ENCODE measurements at regions not wholly inside any gene's neighbourhood (a gene's known extent, or its start where the extent isn't known, plus 50 kb on each side); places are given as distances from the start of the nearest gene placed in this dataset.

DNA sequence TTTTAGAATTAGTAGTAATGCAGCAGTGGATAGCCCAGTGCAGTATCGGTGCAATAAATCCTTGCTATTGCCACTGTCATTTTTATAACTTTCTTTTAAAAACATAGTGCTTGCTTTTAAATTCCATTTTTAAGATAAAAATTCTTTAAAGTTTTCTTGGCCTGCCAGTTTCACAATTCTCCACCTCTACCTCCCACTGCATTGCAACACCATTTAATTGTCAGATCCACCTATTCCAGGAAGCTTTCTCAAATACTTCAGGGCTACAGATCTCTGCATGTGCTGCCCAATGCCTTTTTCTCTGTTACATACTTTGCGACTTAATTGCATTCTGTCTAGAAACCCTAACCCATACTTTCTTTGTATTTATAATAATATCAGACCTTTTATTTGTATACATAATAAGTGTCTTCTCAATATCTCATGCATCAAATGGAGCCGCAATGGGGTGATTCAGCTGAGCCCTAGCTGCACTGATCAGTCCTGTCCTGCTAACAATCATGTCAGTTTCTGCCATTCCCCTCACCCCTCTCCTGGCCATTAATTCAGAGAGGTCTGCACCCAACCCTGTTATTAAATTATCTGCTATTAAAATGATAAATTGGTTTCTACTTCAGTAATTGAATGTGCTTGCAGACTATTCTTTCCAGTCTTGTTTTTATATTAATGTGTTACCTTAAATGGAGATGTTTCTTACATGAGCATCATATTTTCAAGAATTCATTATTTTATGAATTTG lies 193.1 kb downstream of the SLIT2 start:
- Mint-ChIP-seq H3K27ac (ENCODE audit: unreplicated experiment) (no peak overlapping the region), H3K9me3 (no peaks in the 10 kb centered on the region), H3K4me3 (no peak overlapping the region), H3K27me3 (ENCODE audit: low read depth) (no peaks in the 10 kb centered on the region), H3K4me1 (peaks cover 22% of the 10 kb centered on the region), H3K36me3 (ENCODE audit: low read depth) (no peaks in the 10 kb centered on the region)
- TF ChIP-seq, protein P1, sequence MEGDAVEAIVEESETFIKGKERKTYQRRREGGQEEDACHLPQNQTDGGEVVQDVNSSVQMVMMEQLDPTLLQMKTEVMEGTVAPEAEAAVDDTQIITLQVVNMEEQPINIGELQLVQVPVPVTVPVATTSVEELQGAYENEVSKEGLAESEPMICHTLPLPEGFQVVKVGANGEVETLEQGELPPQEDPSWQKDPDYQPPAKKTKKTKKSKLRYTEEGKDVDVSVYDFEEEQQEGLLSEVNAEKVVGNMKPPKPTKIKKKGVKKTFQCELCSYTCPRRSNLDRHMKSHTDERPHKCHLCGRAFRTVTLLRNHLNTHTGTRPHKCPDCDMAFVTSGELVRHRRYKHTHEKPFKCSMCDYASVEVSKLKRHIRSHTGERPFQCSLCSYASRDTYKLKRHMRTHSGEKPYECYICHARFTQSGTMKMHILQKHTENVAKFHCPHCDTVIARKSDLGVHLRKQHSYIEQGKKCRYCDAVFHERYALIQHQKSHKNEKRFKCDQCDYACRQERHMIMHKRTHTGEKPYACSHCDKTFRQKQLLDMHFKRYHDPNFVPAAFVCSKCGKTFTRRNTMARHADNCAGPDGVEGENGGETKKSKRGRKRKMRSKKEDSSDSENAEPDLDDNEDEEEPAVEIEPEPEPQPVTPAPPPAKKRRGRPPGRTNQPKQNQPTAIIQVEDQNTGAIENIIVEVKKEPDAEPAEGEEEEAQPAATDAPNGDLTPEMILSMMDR (conservative IDR thresholded peaks at IDR 0.05) = no peak
- no peak for DNase-seq (ENCODE audit: low read depth, low spot score)

DNA sequence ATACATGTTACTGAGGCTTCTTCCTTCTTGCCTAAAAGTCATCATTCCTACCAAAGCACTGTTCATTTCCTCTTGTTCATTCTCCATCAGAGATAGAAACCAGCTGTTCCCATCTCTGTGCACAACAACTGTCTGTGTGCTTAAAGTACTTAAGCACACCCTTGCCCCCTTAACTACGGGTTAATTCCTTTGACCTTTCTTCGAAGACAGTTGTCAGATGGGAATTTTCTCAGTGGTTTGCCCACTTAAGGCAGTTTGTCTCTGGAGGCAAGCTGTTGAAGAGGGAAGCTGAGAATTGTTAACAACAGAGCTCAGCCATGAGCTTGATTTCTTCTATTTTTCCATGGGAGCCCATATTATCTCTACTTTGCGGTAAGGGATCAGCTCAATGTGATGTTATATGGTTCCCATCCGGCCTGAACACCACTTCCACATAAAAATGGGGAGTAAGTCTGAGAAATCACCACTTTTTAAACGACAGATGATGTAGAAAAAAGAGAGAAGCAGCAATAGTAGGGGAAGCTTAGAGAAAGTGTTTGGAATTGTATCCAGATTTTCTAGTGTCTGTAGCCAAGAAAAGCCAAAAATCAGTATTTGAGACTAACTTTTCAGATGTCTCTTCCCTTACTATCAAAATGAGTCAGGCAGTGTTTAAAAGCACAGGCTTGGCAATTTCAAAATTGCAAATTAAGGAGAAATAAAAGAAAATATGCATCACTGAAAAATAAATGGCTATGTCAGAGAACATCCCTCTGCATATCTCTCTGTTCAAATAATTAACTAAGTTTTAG lies 194.4 kb downstream of the SLIT2 start:
- no peak for DNase-seq (ENCODE audit: low read depth, low spot score)
- H3K4me3 Mint-ChIP-seq = no peak overlapping the region
- H3K4me1 Mint-ChIP-seq = peaks cover 22% of the 10 kb centered on the region
- no peaks in the 10 kb centered on the region for H3K27me3 Mint-ChIP-seq (ENCODE audit: low read depth)
- H3K36me3 Mint-ChIP-seq (ENCODE audit: low read depth) = no peaks in the 10 kb centered on the region
- peak overlapping the region; percentile 88 for H3K27ac Mint-ChIP-seq (ENCODE audit: unreplicated experiment)
- TF ChIP-seq, protein P1 (conservative IDR thresholded peaks at IDR 0.05) = no peak
- no peaks in the 10 kb centered on the region for H3K9me3 Mint-ChIP-seq

DNA sequence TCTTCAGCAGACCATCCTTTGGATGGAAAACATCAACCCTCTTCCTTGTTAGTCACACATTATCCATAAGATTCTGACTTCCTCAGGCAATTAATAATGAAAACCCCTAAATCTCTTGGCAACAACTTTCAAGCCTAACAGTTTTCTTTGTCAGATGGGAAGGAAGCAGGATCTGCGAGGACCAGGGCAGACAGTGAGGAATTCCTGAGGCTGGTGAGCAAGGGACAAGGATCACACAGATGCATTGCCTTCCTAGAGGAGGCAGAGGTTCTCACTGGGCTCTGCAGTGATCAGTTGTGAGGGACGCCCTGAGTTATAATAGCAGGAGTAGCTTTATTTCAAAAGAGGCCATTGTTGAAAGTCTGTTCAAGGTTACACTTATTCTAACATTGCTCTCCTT lies 195.4 kb downstream of the SLIT2 start:
- Mint-ChIP-seq H3K27ac (ENCODE audit: unreplicated experiment) (peak overlapping the region; percentile 8), H3K27me3 (ENCODE audit: low read depth) (no peaks in the 10 kb centered on the region), H3K36me3 (ENCODE audit: low read depth) (no peaks in the 10 kb centered on the region), H3K4me1 (peaks cover 28% of the 10 kb centered on the region), H3K4me3 (no peak overlapping the region), H3K9me3 (no peaks in the 10 kb centered on the region)
- no peak for DNase-seq (ENCODE audit: low read depth, low spot score)
- TF ChIP-seq, protein P1 (conservative IDR thresholded peaks at IDR 0.05) = no peak

DNA sequence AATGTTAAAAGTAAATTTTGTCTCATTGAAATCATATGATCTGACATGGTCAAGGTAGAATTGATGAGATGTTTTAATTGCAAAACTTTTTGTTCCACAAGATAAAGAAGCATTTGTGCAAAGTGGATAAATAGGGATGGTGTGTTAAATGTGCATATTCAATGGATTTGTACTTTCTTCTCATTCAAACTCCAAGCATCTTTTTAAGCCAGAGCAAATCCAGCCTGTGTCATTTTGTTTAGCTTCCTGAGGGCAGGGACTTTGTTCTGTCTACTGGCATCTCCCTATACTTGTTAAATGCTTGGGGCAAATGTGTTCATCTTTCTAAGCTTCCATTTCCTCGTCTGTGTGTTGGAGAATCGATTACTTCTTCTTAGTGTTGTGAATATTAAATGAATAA lies 200.3 kb downstream of the SLIT2 start:
- Mint-ChIP-seq H3K27ac (ENCODE audit: unreplicated experiment) (peak overlapping the region; percentile 85), H3K9me3 (no peaks in the 10 kb centered on the region), H3K4me1 (peaks cover 26% of the 10 kb centered on the region), H3K27me3 (ENCODE audit: low read depth) (no peaks in the 10 kb centered on the region), H3K36me3 (ENCODE audit: low read depth) (no peaks in the 10 kb centered on the region), H3K4me3 (no peak overlapping the region)
- TF ChIP-seq, protein P1 (conservative IDR thresholded peaks at IDR 0.05) = no peak
- no peak for DNase-seq (ENCODE audit: low read depth, low spot score)

DNA sequence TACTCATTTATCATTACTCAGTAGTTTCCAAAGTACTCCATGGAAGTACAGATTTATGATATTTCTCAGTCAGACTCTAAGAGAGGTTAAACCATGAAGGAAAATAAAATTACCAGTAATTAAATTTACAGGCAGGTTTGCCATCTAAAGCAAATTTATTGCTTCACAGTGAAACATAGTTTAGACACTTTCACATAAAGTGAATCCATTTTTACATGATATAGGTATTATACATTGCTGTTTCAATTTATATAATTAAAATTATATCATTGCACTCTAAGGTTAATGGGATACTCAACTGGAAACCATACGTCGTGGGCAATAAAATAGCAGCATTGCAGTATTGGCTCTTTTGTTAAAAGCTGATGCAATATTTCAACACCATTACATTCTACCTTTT lies 202.8 kb downstream of the SLIT2 start:
- no peak for DNase-seq (ENCODE audit: low read depth, low spot score)
- Mint-ChIP-seq H3K4me1 (peaks cover 18% of the 10 kb centered on the region), H3K27ac (ENCODE audit: unreplicated experiment) (no peak overlapping the region), H3K4me3 (no peak overlapping the region), H3K9me3 (no peaks in the 10 kb centered on the region), H3K27me3 (ENCODE audit: low read depth) (no peaks in the 10 kb centered on the region), H3K36me3 (ENCODE audit: low read depth) (no peaks in the 10 kb centered on the region)
- TF ChIP-seq, protein P1 (conservative IDR thresholded peaks at IDR 0.05) = no peak

Measured in neural crest cell (in vitro differentiated cells).